Smooth muscle cell (in vitro differentiated cells): ENCODE measurements at regions not wholly inside any gene's neighbourhood (a gene's known extent, or its start where the extent isn't known, plus 50 kb on each side); places are given as distances from the start of the nearest gene placed in this dataset.

Experiments
- DNase-seq: peaks from one replicate; lab custom pipeline; 2025; ENCODE audit not compliant: unreplicated experiment; lab: John Stamatoyannopoulos, UW
- H2AFZ ChIP-seq: fragments of 200-600 bp; sonication (generic); 2 replicates; pipeline ENCODE4 v1.6.0; 2016; ENCODE audit warnings: antibody characterized with exemption, low read depth, mild to moderate bottlenecking
- H3F3A ChIP-seq: fragments of 200-600 bp; sonication (generic); 2 replicates; pipeline ENCODE4 v1.6.0; 2017; ENCODE audit warnings: antibody characterized with exemption, low read depth
- H3K27ac ChIP-seq: fragments of 200-600 bp; sonication (generic); 2 replicates; pipeline ENCODE4 v1.5.1; 2016; ENCODE audit warnings: low read depth, mild to moderate bottlenecking
- H3K27me3 ChIP-seq: fragments of 200-600 bp; sonication (generic); 2 replicates; pipeline ENCODE4 v1.6.1; 2016; ENCODE audit warnings: low read depth, mild to moderate bottlenecking
- H3K36me3 ChIP-seq: fragments of 200-600 bp; sonication (generic); 2 replicates; pipeline ENCODE4 v1.5.1; 2016; ENCODE audit warnings: low read depth
- H3K4me1 ChIP-seq: fragments of 200-600 bp; sonication (generic); 2 replicates; pipeline ENCODE4 v1.5.1; 2016; ENCODE audit warnings: low read depth
- H3K4me2 ChIP-seq: fragments of 200-600 bp; sonication (generic); 2 replicates; pipeline ENCODE4 v1.6.0; 2016; ENCODE audit warnings: mild to moderate bottlenecking
- H3K4me3 ChIP-seq: fragments of 200-600 bp; sonication (generic); 2 replicates; pipeline ENCODE4 v1.5.1; 2016; ENCODE audit warnings: mild to moderate bottlenecking
- H3K79me2 ChIP-seq: fragments of 200-600 bp; sonication (generic); 2 replicates; pipeline ENCODE4 v1.6.0; 2016; ENCODE audit warnings: low read depth, mild to moderate bottlenecking
- H3K9ac ChIP-seq: fragments of 200-600 bp; sonication (generic); 2 replicates; pipeline ENCODE4 v1.6.0; 2016; ENCODE audit warnings: low read depth
- H3K9me3 ChIP-seq: fragments of 200-600 bp; sonication (generic); replicated peaks from 2 replicates; pipeline ENCODE4 v1.5.1; 2016; ENCODE audit warnings: low read depth
- H4K20me1 ChIP-seq: fragments of 200-600 bp; sonication (generic); 2 replicates; pipeline ENCODE4 v1.6.0; 2016; ENCODE audit warnings: low read depth
- CTCF ChIP-seq: fragments of 200-600 bp; sonication (generic); IDR thresholded peaks from 2 replicates; pipeline ENCODE4 v1.5.1; 2017; ENCODE audit warnings: borderline replicate concordance, mild to moderate bottlenecking, antibody characterized with exemption; ENCODE audit not compliant: insufficient read depth, poor library complexity, severe bottlenecking
- WGBS: methylation state at CpG from one replicate; pipeline ENCODE4 v1.1.7; 2016; ENCODE audit warnings: low lambda C conversion rate; 5-methylcytosine and 5-hydroxymethylcytosine counted together

- no peak for DNase-seq
- Histone ChIP-seq H3K36me3 (no peaks in the 10 kb centered on the region), H3F3A (no peaks in the 10 kb centered on the region), H4K20me1 (no peaks in the 10 kb centered on the region), H3K9ac (no peak overlapping the region), H3K79me2 (no peaks in the 10 kb centered on the region), H3K27me3 (no peaks in the 10 kb centered on the region), H3K4me1 (peaks cover 9% of the 10 kb centered on the region), H2AFZ (no peak overlapping the region), H3K4me3 (no peak overlapping the region), H3K27ac (no peak overlapping the region), H3K9me3 (no peaks in the 10 kb centered on the region), H3K4me2 (no peak overlapping the region)
- WGBS = 91% methylated on average over 14 of the region's 14 CpGs
- TF ChIP-seq CTCF = no peak
These were observed 116.5 kb upstream of the VSTM2B start for GRCh38 chr19:29409076-29409862.

- Histone ChIP-seq H3K9ac (no peak overlapping the region), H3K9me3 (no peaks in the 10 kb centered on the region), H3K4me2 (no peak overlapping the region), H3K27me3 (no peaks in the 10 kb centered on the region), H4K20me1 (no peaks in the 10 kb centered on the region), H3K4me3 (no peak overlapping the region), H3K4me1 (no peaks in the 10 kb centered on the region), H2AFZ (no peak overlapping the region), H3K79me2 (no peaks in the 10 kb centered on the region), H3K27ac (no peak overlapping the region), H3F3A (no peaks in the 10 kb centered on the region), H3K36me3 (no peaks in the 10 kb centered on the region)
- WGBS = 95% methylated on average over 2 of the region's 2 CpGs
- DNase-seq = no peak
- TF ChIP-seq CTCF = no peak
These were observed 115.2 kb upstream of the VSTM2B start for GRCh38 chr19:29410601-29411000.

- Histone ChIP-seq H3K4me2 (no peak overlapping the region), H3K27ac (no peak overlapping the region), H2AFZ (no peak overlapping the region), H3K27me3 (no peaks in the 10 kb centered on the region), H3K4me3 (no peak overlapping the region), H4K20me1 (no peaks in the 10 kb centered on the region), H3K4me1 (no peaks in the 10 kb centered on the region), H3K79me2 (no peaks in the 10 kb centered on the region), H3F3A (no peaks in the 10 kb centered on the region), H3K36me3 (no peaks in the 10 kb centered on the region), H3K9me3 (no peaks in the 10 kb centered on the region), H3K9ac (no peak overlapping the region)
- no peak for DNase-seq
- TF ChIP-seq CTCF = no peak
- WGBS = 93% methylated on average over 17 of the region's 17 CpGs
These were observed 114.6 kb upstream of the VSTM2B start for GRCh38 chr19:29411113-29411581.

GRCh38 chr19:29413435-29413834 is 112.4 kb upstream of the VSTM2B start:
- no peaks in the 10 kb centered on the region for H3F3A ChIP-seq
- no peaks in the 10 kb centered on the region for H3K79me2 ChIP-seq
- no peak for TF ChIP-seq CTCF
- no peak overlapping the region for H3K9ac ChIP-seq
- H3K4me2 ChIP-seq = no peak overlapping the region
- no peaks in the 10 kb centered on the region for H3K9me3 ChIP-seq
- no peak overlapping the region for H3K27ac ChIP-seq
- H3K4me3 ChIP-seq = no peak overlapping the region
- no peaks in the 10 kb centered on the region for H3K36me3 ChIP-seq
- no peak for DNase-seq
- H3K27me3 ChIP-seq = no peaks in the 10 kb centered on the region
- H3K4me1 ChIP-seq = peaks cover 5% of the 10 kb centered on the region
- no peaks in the 10 kb centered on the region for H4K20me1 ChIP-seq
- H2AFZ ChIP-seq = no peak overlapping the region
- 76% methylated on average over 3 of the region's 3 CpGs for WGBS
